ENCODE measurements at regions not wholly inside any gene's neighbourhood (a gene's known extent, or its start where the extent isn't known, plus 50 kb on each side); places are given as distances from the start of the nearest gene placed in this dataset.

DNA sequence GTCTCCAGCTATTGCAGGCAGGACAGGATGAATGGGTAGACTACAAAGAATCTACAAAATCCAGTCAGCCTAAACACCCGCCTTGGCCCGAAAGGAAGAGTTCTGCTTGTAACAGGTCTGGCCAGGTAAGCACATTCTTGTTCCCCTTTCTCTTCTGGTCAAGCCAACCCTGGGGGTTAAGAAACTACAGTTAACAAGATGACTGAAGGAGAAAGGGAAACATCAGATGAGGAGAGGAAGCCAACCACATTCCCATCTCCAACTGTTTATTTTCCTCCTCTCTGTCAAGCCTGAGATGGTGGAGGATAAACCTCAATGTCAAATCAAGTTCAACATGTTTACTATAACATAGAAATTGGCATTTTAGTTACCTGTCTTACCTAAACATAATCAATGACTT, 198.9 kb downstream of the IPMK start (continued):
- no peak for TF ChIP-seq E2F8 (IDR thresholded peaks at IDR 0.05; ENCODE audit: low read depth, partially characterized antibody)
- no peak for TF ChIP-seq ATF2 (IDR thresholded peaks at IDR 0.05; ENCODE audit: low read length)

GRCh38 chr10:58066979-58067378, 200.7 kb downstream of the IPMK start:
- no peak for ATAC-seq

More at GRCh38 chr10:58066979-58067378, 200.7 kb downstream of the IPMK start:
- Histone ChIP-seq H3K9me3 (replicated peaks; ENCODE audit: control insufficient read depth, insufficient read depth, low read length) (no peaks in the 10 kb centered on the region), H3K4me2 (ENCODE audit: control insufficient read depth, insufficient read depth) (no peak overlapping the region), H4K20me1 (ENCODE audit: control insufficient read depth, insufficient read depth) (no peaks in the 10 kb centered on the region), H3K27ac (ENCODE audit: control insufficient read depth, insufficient read depth) (no peak overlapping the region), H3K79me2 (ENCODE audit: control insufficient read depth, insufficient read depth, low read length) (no peaks in the 10 kb centered on the region), H3K36me3 (ENCODE audit: control insufficient read depth in 2 of 2, insufficient read depth in 2 of 2, low read length in 1 of 2) (no peaks in the 10 kb centered on the region), H3K4me3 (no peak overlapping the region), H2AFZ (ENCODE audit: control insufficient read depth, low read depth, low read length) (no peak overlapping the region), H3K4me1 (ENCODE audit: control insufficient read depth, insufficient read depth, low read length) (no peaks in the 10 kb centered on the region), H3K27me3 (replicated peaks in 1 of 2; ENCODE audit: control insufficient read depth in 2 of 2, insufficient read depth in 2 of 2, low read length in 1 of 2) (no peaks in the 10 kb centered on the region; a peak in 1 of 4 replicates), H3K9ac (ENCODE audit: control insufficient read depth, insufficient read depth, low read length) (no peak overlapping the region)
- RAD21 ChIA-PET (ENCODE audit: unreplicated experiment) = no interaction called here
- in situ Hi-C loops (cut with MboI) (no loop called here), intact Hi-C loops (cut with micrococcal nuclease; ENCODE audit: unreplicated experiment) (loop anchor here (5.0 to 10.0 kb wide), 2 partner anchors 412 to 485 kb away; no protein-coding TSS in a partner anchor)
- WGBS (ENCODE audit: insufficient coverage, insufficient replicate concordance, low lambda C conversion rate, missing lambda C conversion rate) = 0% methylated on average over 4 of the region's 4 CpGs
- DNase-seq (ENCODE audit: low read depth, low spot score) (no peak), FAIRE-seq (no peak)
- CTCF ChIA-PET = no interaction called here
- SMC1A ChIA-PET (ENCODE audit: uncharacterized antibody, unreplicated experiment) = no interaction called here
- no TSS peak for BruUV-seq (replicated peaks)
- TF ChIP-seq NR2F1 (conservative IDR thresholded peaks at IDR 0.05) (no peak), ZNF592 (IDR thresholded peaks at IDR 0.05) (no peak), ZZZ3 (IDR thresholded peaks at IDR 0.05; ENCODE audit: control insufficient read depth, insufficient read length, low read depth) (no peak), BHLHE40 (IDR thresholded peaks at IDR 0.05; ENCODE audit: borderline replicate concordance in 1 of 2, low read depth in 2 of 2, low read length in 1 of 2) (no peak), FOS (IDR thresholded peaks at IDR 0.05; ENCODE audit: borderline replicate concordance, extremely low read depth, insufficient read length) (no peak), HDAC2 (IDR thresholded peaks at IDR 0.05) (no peak), KLF5 (IDR thresholded peaks at IDR 0.05; ENCODE audit: partially characterized antibody) (no peak), POLR2AphosphoS5 (IDR thresholded peaks at IDR 0.05; ENCODE audit: low read length) (no peak), SREBF2 (IDR thresholded peaks at IDR 0.05; ENCODE audit: low read length) (no peak)
- TF ChIP-seq, protein P1, sequence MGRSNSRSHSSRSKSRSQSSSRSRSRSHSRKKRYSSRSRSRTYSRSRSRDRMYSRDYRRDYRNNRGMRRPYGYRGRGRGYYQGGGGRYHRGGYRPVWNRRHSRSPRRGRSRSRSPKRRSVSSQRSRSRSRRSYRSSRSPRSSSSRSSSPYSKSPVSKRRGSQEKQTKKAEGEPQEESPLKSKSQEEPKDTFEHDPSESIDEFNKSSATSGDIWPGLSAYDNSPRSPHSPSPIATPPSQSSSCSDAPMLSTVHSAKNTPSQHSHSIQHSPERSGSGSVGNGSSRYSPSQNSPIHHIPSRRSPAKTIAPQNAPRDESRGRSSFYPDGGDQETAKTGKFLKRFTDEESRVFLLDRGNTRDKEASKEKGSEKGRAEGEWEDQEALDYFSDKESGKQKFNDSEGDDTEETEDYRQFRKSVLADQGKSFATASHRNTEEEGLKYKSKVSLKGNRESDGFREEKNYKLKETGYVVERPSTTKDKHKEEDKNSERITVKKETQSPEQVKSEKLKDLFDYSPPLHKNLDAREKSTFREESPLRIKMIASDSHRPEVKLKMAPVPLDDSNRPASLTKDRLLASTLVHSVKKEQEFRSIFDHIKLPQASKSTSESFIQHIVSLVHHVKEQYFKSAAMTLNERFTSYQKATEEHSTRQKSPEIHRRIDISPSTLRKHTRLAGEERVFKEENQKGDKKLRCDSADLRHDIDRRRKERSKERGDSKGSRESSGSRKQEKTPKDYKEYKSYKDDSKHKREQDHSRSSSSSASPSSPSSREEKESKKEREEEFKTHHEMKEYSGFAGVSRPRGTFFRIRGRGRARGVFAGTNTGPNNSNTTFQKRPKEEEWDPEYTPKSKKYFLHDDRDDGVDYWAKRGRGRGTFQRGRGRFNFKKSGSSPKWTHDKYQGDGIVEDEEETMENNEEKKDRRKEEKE (IDR thresholded peaks at IDR 0.05) = no peak
- POLR2A ChIA-PET = no interaction called here

Measured in GM12878 (cell line).